HEK293 (cell line): ENCODE measurements at regions not wholly inside any gene's neighbourhood (a gene's known extent, or its start where the extent isn't known, plus 50 kb on each side); places are given as distances from the start of the nearest gene placed in this dataset.

Experiments used
- CTCF ChIA-PET: fragments of 350-600 bp; formaldehyde crosslinking; extraction: SDS; loops from one replicate; lab custom pipeline; 2021; ENCODE audit warnings: antibody characterized with exemption; lab: Yijun Ruan, JAX
- POLR2A ChIA-PET: fragments of 300-600 bp; formaldehyde crosslinking; extraction: SDS; loops from one replicate; lab custom pipeline; 2020; ENCODE audit warnings: antibody characterized with exemption, inconsistent platforms; lab: Yijun Ruan, JAX
- H3K27ac ChIP-seq: fragments of 200-500 bp; sonication (Bioruptor generic); 2 replicates; pipeline ENCODE4 v1.5.1; 2014; ENCODE audit warnings: low read depth, low read length, control low read depth, inconsistent platforms; ENCODE audit errors: extremely low read depth
- H3K36me3 ChIP-seq, 2 experiments: fragments of 200-500 bp in 1 of 2; sonication (Bioruptor generic) in 1 of 2; 1 replicate in 1 of 2; 2 replicates in 1 of 2; pipeline ENCODE4 v1.5.1; 2014 to 2017; ENCODE audit warnings: inconsistent platforms in 2 of 2, low read length in 2 of 2; ENCODE audit not compliant: control insufficient read depth in 2 of 2, insufficient read depth in 1 of 2
- H3K4me1 ChIP-seq: fragments of 200-500 bp; sonication (Bioruptor generic); 2 replicates; pipeline ENCODE4 v1.5.1; 2014; ENCODE audit warnings: mild to moderate bottlenecking, low read length, inconsistent platforms; ENCODE audit not compliant: control insufficient read depth, insufficient read depth
- H3K4me3 ChIP-seq: 2 replicates; pipeline ENCODE4 v1.5.1; 2011; ENCODE audit warnings: low read depth, mild to moderate bottlenecking, control low read depth, low read length, moderate library complexity
- H3K9me3 ChIP-seq: fragments of 200-500 bp; sonication (Bioruptor generic); 2 replicates; pipeline ENCODE4 v1.5.1; 2014; ENCODE audit warnings: low read depth, low read length, inconsistent platforms; ENCODE audit not compliant: control insufficient read depth, insufficient read depth
- FEZF1 ChIP-seq: fragments of 450-650 bp; formaldehyde crosslinking; IDR thresholded peaks from 2 replicates; pipeline ENCODE4 v1.5.1; 2016; ENCODE audit warnings: missing biosample characterization, missing genetic modification characterization
- HOXD13 ChIP-seq: sonication (generic); formaldehyde crosslinking; IDR thresholded peaks from 2 replicates; pipeline ENCODE4 v1.8.0; 2022; ENCODE audit warnings: missing genetic modification reagents, borderline replicate concordance
- INSM2 ChIP-seq: fragments of 450-650 bp; formaldehyde crosslinking; IDR thresholded peaks from 2 replicates; pipeline ENCODE4 v1.5.1; 2016; ENCODE audit warnings: missing biosample characterization, missing genetic modification characterization
- OSR2 ChIP-seq: fragments of 450-650 bp; formaldehyde crosslinking; IDR thresholded peaks from 2 replicates; pipeline ENCODE4 v1.5.1; 2016; ENCODE audit warnings: missing biosample characterization, missing genetic modification characterization
- PRDM4 ChIP-seq: fragments of 450-650 bp; formaldehyde crosslinking; IDR thresholded peaks from 2 replicates; pipeline ENCODE4 v1.5.1; 2017; ENCODE audit warnings: missing biosample characterization, missing genetic modification characterization
- SCRT1 ChIP-seq: fragments of 450-650 bp; formaldehyde crosslinking; IDR thresholded peaks from 2 replicates; pipeline ENCODE4 v1.5.1; 2016; ENCODE audit warnings: missing biosample characterization, missing genetic modification characterization, borderline replicate concordance
- SP7 ChIP-seq: fragments of 450-650 bp; formaldehyde crosslinking; IDR thresholded peaks from 2 replicates; pipeline ENCODE4 v1.5.1; 2016; ENCODE audit warnings: missing biosample characterization, missing genetic modification characterization
- WT1 ChIP-seq: fragments of 450-650 bp; formaldehyde crosslinking; IDR thresholded peaks from 2 replicates; pipeline ENCODE4 v1.5.1; 2016; ENCODE audit warnings: missing biosample characterization, missing genetic modification characterization
- ZBTB17 ChIP-seq: fragments of 450-650 bp; formaldehyde crosslinking; IDR thresholded peaks from 2 replicates; pipeline ENCODE4 v1.5.1; 2016; ENCODE audit warnings: missing biosample characterization, missing genetic modification characterization
- ZIC2 ChIP-seq: fragments of 450-650 bp; formaldehyde crosslinking; IDR thresholded peaks from 2 replicates; pipeline ENCODE4 v1.5.1; 2016; ENCODE audit warnings: missing biosample characterization, missing genetic modification characterization
- ZNF133 ChIP-seq: fragments of 450-650 bp; formaldehyde crosslinking; IDR thresholded peaks from 2 replicates; pipeline ENCODE4 v1.5.1; 2016; ENCODE audit warnings: missing biosample characterization, missing genetic modification characterization
- ZNF211 ChIP-seq: fragments of 450-650 bp; formaldehyde crosslinking; IDR thresholded peaks from 2 replicates; pipeline ENCODE4 v1.5.1; 2016; ENCODE audit warnings: low read depth, missing biosample characterization, missing genetic modification characterization
- ZNF23 ChIP-seq: fragments of 450-650 bp; formaldehyde crosslinking; IDR thresholded peaks from 2 replicates; pipeline ENCODE4 v1.5.1; 2016; ENCODE audit warnings: missing biosample characterization, missing genetic modification characterization, borderline replicate concordance
- ZNF391 ChIP-seq: fragments of 450-650 bp; formaldehyde crosslinking; IDR thresholded peaks from 2 replicates; pipeline ENCODE4 v1.5.1; 2016; ENCODE audit warnings: low read depth, missing biosample characterization, missing genetic modification characterization, borderline replicate concordance
- ZNF433 ChIP-seq: fragments of 450-650 bp; formaldehyde crosslinking; IDR thresholded peaks from 2 replicates; pipeline ENCODE4 v1.5.1; 2016; ENCODE audit warnings: missing biosample characterization, missing genetic modification characterization, low read depth
- ZNF510 ChIP-seq: fragments of 450-650 bp; formaldehyde crosslinking; IDR thresholded peaks from 2 replicates; pipeline ENCODE4 v1.5.1; 2018; ENCODE audit warnings: mild to moderate bottlenecking, missing genetic modification characterization, missing biosample characterization; ENCODE audit not compliant: insufficient replicate concordance
- ZNF513 ChIP-seq: fragments of 450-650 bp; IDR thresholded peaks from 2 replicates; pipeline ENCODE4 v1.5.1; 2018; ENCODE audit warnings: missing biosample characterization, missing genetic modification characterization
- ZNF704 ChIP-seq: fragments of 450-650 bp; formaldehyde crosslinking; IDR thresholded peaks from 2 replicates; pipeline ENCODE4 v1.5.1; 2016; ENCODE audit warnings: missing biosample characterization, missing genetic modification characterization
- ZNF747 ChIP-seq: fragments of 450-650 bp; formaldehyde crosslinking; IDR thresholded peaks from 2 replicates; pipeline ENCODE4 v1.5.1; 2016; ENCODE audit warnings: missing biosample characterization, missing genetic modification characterization
- ZXDB ChIP-seq: fragments of 450-650 bp; formaldehyde crosslinking; IDR thresholded peaks from 2 replicates; pipeline ENCODE4 v1.5.1; 2016; ENCODE audit warnings: missing biosample characterization, missing genetic modification characterization
- TF ChIP-seq, protein P1 (sequence below): fragments of 450-650 bp; formaldehyde crosslinking; IDR thresholded peaks from 2 replicates; pipeline ENCODE4; 2016; ENCODE audit warnings: missing biosample characterization, missing genetic modification characterization
- TF ChIP-seq, protein P2 (sequence below): fragments of 450-650 bp; formaldehyde crosslinking; IDR thresholded peaks from 2 replicates; pipeline ENCODE4 v1.5.1; 2016; ENCODE audit warnings: missing biosample characterization, missing genetic modification characterization
- TF ChIP-seq, protein P3 (sequence below): fragments of 450-650 bp; formaldehyde crosslinking; IDR thresholded peaks from 2 replicates; pipeline ENCODE4 v1.5.1; 2016; ENCODE audit warnings: missing biosample characterization, missing genetic modification characterization, low read depth

- TF ChIP-seq, protein P1, sequence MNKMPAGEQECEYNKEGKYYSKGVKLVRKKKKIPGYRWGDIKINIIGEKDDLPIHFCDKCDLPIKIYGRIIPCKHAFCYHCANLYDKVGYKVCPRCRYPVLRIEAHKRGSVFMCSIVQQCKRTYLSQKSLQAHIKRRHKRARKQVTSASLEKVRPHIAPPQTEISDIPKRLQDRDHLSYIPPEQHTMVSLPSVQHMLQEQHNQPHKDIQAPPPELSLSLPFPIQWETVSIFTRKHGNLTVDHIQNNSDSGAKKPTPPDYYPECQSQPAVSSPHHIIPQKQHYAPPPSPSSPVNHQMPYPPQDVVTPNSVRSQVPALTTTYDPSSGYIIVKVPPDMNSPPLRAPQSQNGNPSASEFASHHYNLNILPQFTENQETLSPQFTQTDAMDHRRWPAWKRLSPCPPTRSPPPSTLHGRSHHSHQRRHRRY (tag by site-specific recombination), result no peak
- TF ChIP-seq OSR2 (tag by site-specific recombination) (peak; percentile 29; the same call in 1 of the 2 replicates), PRDM4 (tag by site-specific recombination) (peak; percentile 100), ZXDB (tag by site-specific recombination) (0 out of 2 replicates have a peak, but pooled peaks have one; percentile 41), WT1 (tag by site-specific recombination) (peak; percentile 80), ZBTB17 (tag by site-specific recombination) (peak; percentile 83), FEZF1 (tag by site-specific recombination) (peak; percentile 94)
Observed at GRCh38 chr10:36676756-36677430, 448.5 kb upstream of the ANKRD30A start (continued).

- no peaks in the 10 kb centered on the region for H3K36me3 ChIP-seq
- CTCF ChIA-PET, result interaction anchor here (0.6 kb wide), 1 partner anchor 50 kb away, joined by 3 read pairs; no protein-coding TSS in a partner anchor
- no peak overlapping the region for H3K4me3 ChIP-seq
- H3K27ac ChIP-seq, result no peak overlapping the region
- H3K4me1 ChIP-seq, result peaks cover 16% of the 10 kb centered on the region
- no peaks in the 10 kb centered on the region for H3K9me3 ChIP-seq
- POLR2A ChIA-PET, result no interaction called here
- TF ChIP-seq ZNF513, result no peak
- TF ChIP-seq ZNF211, result no peak
- TF ChIP-seq SCRT1, result no peak
- TF ChIP-seq, protein P2, sequence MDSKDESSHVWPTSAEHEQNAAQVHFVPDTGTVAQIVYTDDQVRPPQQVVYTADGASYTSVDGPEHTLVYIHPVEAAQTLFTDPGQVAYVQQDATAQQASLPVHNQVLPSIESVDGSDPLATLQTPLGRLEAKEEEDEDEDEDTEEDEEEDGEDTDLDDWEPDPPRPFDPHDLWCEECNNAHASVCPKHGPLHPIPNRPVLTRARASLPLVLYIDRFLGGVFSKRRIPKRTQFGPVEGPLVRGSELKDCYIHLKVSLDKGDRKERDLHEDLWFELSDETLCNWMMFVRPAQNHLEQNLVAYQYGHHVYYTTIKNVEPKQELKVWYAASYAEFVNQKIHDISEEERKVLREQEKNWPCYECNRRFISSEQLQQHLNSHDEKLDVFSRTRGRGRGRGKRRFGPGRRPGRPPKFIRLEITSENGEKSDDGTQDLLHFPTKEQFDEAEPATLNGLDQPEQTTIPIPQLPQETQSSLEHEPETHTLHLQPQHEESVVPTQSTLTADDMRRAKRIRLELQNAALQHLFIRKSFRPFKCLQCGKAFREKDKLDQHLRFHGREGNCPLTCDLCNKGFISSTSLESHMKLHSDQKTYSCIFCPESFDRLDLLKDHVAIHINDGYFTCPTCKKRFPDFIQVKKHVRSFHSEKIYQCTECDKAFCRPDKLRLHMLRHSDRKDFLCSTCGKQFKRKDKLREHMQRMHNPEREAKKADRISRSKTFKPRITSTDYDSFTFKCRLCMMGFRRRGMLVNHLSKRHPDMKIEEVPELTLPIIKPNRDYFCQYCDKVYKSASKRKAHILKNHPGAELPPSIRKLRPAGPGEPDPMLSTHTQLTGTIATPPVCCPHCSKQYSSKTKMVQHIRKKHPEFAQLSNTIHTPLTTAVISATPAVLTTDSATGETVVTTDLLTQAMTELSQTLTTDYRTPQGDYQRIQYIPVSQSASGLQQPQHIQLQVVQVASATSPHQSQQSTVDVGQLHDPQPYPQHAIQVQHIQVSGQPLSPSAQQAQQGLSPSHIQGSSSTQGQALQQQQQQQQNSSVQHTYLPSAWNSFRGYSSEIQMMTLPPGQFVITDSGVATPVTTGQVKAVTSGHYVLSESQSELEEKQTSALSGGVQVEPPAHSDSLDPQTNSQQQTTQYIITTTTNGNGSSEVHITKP, result no peak
- TF ChIP-seq ZNF704 (tag by site-specific recombination), result no peak
- TF ChIP-seq, protein P3, sequence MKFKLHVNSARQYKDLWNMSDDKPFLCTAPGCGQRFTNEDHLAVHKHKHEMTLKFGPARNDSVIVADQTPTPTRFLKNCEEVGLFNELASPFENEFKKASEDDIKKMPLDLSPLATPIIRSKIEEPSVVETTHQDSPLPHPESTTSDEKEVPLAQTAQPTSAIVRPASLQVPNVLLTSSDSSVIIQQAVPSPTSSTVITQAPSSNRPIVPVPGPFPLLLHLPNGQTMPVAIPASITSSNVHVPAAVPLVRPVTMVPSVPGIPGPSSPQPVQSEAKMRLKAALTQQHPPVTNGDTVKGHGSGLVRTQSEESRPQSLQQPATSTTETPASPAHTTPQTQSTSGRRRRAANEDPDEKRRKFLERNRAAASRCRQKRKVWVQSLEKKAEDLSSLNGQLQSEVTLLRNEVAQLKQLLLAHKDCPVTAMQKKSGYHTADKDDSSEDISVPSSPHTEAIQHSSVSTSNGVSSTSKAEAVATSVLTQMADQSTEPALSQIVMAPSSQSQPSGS (tag by site-specific recombination), result no peak
- no peak for TF ChIP-seq HOXD13 (CRISPR knock-in tag)
- TF ChIP-seq ZNF433, result no peak
- TF ChIP-seq ZNF133, result no peak
- TF ChIP-seq ZIC2 (tag by site-specific recombination), result no peak
- no peak for TF ChIP-seq INSM2 (tag by site-specific recombination)
- no peak for TF ChIP-seq SP7
- TF ChIP-seq ZNF510, result no peak
- TF ChIP-seq ZNF23 (tag by site-specific recombination), result no peak
- TF ChIP-seq ZNF391 (tag by site-specific recombination), result no peak
- TF ChIP-seq ZNF747 (tag by site-specific recombination), result no peak
Observed at GRCh38 chr10:36676321-36676720, 449.1 kb upstream of the ANKRD30A start.
